ENCODE measurements at regions not wholly inside any gene's neighbourhood (a gene's known extent, or its start where the extent isn't known, plus 50 kb on each side); places are given as distances from the start of the nearest gene placed in this dataset.
"Not testable (repeated sequence)": the region's sequence is repeated elsewhere in the genome, so short reads cannot be mapped to it uniquely, and the experiment has no call there.

DNA sequence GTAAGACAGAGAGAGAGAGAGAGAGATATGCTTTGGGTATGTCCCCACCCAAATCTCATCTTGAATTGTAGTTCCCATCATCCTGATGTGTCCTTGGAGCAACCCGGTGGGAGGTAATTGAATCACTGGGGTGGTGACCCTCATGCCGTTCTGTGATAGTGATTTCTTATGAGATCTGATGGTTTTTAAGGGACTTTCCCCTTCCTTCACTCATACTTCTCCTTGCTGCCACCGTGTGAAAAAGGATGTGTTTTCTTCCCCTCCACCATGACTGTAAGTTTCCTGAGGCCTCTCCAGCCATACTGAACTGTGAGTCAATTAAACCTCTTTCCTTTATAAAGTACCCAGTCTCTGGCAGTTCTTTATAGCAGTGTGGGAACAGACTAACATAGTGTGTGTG lies 60.3 kb downstream of the EOMES start:
- no peak for DNase-seq (ENCODE audit: low spot score)

DNA sequence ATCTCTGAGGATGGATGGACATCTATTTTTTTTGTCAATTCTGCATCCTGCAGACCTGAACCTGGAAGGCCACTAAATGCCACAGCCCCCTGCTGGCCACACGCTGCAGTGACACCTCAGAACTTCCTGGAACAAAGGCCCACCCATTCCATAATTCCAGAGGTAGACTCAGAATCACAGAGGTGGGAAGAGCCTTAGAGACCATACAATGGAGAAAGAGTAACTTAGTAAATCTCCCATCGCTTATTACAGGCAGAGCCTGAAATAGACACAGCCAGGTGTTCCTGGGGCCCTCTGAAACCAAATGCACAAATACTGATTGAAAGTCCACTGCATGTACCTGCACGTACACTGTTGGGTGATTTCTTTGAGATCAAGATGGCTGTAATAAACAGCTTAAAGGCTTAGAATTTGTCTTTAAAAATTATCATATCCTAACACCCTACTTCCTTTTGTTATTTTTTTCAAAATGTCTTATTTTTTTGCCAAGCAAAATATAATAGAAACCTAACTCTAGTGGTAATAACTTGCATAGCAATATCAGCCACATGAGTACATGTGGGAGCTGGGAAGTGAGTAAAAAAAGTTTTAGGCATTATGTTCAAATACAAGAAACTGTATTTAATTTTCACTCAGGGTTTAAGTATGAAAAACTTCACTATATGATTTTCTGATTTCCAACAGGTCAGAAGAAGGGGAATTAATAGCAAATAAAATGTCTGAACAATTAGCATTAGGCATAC lies 62.7 kb downstream of the EOMES start:
- DNase-seq (ENCODE audit: low spot score): peak; percentile 76

DNA sequence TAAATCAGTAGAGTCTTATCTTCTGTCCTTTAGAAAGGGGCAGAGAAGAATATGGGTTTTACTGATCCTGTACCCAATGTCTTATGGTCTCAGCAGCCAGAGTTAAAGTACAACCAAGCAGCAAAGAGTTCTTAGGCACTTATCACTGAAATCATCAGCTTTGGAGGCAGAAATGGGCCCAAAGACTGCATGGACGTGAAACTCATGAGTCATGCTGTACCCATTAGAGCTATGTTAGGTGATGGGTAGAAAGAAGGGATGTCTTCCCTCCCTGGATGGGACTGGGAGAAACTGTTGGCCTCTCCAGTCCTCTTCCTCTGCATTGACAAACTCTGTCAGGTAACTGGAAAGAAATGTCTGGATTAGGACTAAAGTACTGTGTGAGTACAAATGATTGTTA lies 63.4 kb downstream of the EOMES start:
- no peak for DNase-seq (ENCODE audit: low spot score)

DNA sequence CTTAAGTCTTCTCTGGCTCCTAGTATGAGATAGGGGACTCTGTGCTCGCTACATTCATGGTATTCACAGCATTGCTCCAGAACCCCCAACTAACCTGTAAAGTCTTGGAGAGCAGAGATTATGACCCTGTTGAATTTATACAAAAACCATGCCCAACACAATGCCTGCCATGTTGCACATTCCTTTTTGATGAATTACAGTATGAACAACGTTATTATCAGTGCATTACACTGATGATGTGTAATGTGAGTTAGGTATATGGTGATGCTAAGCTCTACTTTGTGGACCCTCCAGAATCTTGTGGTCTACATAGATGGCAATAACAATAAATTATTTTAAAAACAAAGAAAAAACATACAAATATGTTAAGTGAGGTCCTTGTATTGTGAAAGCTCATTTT lies 64.3 kb downstream of the EOMES start:
- no peak for DNase-seq (ENCODE audit: low spot score)

DNA sequence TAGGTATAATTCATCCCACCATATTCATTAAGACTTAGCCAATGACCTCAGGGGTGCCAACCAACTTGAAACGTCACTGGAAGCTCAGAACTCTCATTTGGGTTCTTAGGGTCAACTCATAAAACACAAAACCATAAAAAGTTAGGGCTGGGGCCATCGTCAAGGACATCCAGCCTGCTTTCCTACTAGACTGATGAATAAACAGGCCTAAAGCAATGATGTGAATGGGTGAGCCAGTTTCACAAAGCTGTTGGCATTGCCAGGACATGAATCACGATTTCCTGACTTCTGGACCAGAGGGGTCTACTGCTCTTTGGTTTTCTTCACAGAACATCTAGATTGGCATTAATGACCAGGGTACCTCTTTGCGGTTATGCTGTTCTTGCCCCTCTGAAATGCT lies 64.7 kb downstream of the EOMES start:
- DNase-seq (ENCODE audit: low spot score): no peak

DNA sequence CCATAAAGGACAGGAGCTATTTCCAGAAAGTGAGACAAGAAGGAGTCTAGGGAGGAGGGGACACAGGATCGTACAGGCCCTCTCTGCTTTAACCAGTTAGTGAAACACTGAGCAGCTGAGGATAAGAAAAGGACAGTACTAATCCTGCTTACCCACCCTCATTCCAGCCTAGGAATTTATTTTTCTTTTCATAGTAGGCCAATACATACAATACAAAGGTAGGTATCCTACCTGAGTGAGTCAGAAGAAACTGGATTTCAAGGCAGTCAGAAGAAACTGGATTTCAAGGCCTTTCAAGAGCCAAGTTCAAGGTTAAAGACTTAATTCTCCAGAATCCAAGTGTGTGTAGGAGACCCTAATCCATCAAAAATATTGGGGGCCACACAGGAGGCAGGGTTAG lies 65.3 kb downstream of the EOMES start:
- DNase-seq (ENCODE audit: low spot score): no peak

DNA sequence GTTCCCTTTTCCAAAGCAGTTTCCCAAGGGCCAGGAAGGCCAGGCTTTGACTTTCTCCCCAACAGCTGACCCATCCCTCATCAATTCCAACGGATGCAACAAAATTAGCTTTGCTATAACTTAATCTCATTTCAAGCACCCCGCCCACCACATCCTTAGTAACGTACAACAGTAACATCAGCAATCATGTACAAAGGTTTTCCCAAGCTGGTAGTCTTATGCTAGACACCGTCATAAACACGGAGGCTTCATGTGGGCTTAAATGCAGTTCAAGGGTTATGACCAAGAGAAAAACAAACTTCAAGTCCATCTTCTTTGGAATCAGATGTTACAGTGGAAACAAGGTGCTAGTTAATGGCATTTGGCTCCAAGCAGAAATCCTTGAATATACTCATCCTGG lies 66.6 kb downstream of the EOMES start:
- no peak for DNase-seq (ENCODE audit: low spot score)

DNA sequence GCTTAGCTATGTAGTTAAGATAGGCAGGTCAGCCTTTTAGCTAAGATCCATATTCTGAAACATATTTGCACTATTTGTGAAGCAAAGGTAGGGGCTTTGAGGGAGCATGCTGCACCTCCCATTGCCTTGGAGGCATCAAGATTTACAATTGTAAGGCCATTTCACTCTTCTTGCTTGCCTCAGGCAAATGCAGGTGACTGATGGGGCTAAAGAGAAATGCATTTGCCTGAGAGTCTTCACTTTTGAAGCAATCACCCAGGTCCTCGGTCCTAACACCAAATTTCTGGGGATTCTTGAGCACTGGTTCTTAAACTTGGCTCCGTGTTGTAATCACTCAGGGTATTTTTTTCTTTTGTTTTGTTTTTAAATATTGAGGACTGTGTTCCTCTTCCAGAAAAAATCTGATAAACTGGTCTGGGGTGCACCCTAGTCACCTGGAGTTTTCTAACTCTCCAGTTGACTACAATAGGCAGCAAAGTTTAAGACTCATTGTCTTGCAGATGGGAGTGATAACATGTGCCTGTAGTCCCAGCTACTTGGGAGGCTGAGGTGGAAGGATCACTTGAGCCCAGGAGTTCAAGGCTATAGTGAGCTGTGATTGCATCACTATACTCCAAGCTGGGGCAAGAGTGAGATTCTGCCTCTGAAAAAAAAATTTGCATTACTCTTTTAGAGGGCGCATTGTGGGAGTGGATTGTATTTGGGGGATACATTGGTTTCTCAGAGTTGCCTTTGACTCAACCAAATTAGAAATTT lies 68.1 kb downstream of the EOMES start:
- no peak for DNase-seq (ENCODE audit: low spot score)

DNA sequence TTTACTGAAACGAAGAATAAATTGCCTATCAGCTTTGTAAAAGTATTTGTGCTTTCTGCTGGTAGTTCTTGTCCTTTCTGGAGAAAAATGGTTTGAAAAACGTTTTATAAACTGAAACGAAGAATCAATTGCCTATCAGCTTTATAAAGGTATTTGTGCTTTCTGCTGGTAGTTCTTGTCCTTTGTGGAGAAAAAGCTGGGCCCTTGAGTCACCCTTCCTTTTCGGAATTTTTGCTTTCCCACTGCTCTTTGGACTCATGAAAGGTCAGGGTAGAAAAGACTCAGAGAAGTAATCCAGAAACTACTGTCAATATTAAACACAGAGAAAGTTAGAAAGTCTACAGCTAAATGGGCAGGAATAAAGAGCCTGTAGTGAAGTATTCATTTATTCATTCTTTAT lies 72.8 kb downstream of the EOMES start:
- DNase-seq (ENCODE audit: low spot score): no peak

DNA sequence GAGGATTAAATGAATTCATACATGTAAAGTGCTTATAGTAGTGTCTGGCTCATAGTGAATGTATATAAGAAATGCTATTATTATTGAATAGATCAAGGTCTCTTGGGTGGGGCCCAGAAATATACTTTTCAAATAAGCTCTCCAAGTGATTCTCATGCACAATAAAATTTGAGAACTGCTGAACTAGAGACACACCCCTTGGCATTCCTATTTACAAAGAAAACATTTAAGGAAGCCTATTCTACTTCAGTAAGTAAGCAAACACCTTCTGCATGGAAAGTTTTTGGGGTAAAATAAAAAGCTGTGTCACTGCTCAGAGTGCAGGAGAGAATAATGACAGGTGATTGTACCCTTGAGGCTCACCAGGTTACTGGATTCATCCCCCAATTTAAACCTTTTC lies 75.2 kb downstream of the EOMES start:
- DNase-seq (ENCODE audit: low spot score): no peak

DNA sequence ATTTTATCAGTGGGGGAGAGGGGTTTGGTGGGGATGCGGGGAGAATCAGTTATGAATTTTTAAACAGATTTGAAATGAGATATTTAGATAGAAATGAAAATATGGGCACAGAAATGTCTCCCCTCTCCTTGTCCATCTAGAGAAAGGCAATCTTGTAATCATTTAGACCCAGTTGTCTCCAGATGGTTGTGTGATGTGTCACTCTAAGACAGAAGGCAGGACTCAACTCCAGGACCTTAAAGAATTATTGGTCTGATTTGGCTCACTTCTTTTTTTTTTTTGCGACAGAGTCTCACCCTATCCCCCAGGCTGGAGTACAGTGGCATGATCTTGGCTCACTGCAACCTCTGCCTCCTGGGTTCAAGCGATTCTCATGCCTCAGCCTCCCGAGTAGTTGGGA lies 77.2 kb downstream of the EOMES start:
- no peak for DNase-seq (ENCODE audit: low spot score)

DNA sequence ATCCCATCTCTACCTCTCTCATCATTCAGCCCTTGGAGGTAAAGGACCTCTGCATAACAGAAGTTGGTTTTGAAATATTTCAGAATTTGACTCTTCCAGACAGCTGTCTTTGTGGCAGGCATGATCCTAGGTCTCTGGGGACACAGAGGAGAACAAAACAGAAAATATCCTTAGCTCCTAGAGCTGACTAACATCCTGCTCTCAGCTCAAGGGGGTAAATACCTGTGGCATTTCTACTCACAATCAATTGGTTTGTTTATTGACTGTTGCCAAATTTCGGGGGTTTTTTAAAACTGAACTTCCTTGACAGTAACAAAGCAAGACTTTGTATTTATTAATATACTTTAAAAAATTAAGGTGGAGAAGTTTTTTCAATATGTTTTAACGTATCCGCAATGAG lies 78.8 kb downstream of the EOMES start:
- DNase-seq (ENCODE audit: low spot score): no peak

DNA sequence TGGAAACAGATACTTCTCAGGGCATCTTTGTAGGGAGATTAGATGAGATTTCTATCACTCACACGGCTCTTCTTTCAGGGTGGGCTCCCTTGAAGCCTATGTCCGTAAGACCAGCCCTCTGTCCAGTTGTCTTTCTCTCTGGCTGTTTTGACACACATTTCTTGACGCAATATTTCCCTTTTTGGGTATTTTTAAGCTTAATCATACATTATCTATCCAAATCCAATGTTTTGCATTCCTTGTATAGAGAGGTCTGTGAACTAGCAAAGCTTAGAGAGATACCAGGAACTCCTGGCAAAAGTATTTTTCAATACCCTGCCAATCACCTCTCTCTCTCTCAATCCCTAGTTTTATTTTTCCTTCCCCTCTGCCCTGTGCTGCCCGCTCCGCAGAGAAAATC lies 79.3 kb downstream of the EOMES start:
- DNase-seq (ENCODE audit: low spot score): no peak

DNA sequence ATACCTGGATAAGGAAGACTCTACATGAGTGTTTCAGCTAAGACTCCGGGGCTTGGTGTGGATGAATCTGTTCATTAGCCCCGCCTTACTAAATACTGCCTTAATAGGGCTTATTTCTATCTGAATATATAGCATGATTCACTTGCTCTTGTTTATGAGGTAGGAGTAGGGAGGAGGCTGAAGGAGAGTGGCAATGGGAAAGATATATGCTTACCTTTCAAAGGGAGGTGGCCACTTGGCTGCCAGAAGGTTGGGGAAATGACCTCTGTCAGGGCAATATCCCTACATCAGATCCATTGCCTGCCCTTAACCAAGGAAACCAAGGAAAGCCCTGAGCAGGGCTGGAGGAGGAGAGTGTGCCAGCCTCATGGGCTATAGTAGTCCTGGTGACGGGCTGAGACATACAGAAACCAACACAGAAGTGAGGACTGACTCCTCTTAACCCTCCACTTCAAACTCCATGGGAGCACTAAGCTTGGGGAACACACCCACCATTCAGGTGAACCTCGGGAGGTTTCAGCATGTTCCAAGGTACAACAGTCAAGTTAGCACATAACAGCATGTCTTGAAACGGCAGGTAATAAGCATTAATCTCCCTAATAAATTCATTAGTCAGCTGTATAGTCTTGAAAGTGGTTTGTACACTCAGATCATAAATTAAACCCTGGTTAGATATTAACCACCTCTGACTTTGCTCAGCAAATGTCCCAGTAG lies 80.1 kb downstream of the EOMES start:
- DNase-seq (ENCODE audit: low spot score): no peak

DNA sequence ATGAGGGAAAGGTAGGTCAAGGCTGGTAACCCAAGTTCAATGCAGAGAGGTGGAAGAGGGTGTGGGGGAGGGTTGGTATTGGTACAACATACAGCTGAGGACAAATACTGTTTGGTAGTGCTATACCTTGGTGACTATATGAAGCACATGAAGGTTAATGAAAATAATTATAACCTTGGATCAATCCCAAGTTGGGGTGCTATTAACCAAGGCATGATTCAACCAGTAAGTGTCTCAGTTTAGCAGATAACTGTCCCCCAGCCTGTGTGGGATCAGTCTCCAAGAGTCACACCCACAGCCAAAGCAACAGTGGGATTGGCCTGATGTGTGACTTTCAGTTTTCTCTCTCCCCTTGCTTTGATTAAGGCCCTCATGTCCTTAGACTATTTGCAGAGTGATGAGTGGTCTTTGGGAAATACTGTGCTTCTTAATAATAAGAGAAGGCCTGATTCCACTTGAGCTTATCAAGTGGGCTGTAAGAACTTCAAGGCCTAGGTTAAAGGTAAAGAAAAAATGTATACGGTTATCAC lies 80.8 kb downstream of the EOMES start:
- DNase-seq (ENCODE audit: low spot score): no peak

DNA sequence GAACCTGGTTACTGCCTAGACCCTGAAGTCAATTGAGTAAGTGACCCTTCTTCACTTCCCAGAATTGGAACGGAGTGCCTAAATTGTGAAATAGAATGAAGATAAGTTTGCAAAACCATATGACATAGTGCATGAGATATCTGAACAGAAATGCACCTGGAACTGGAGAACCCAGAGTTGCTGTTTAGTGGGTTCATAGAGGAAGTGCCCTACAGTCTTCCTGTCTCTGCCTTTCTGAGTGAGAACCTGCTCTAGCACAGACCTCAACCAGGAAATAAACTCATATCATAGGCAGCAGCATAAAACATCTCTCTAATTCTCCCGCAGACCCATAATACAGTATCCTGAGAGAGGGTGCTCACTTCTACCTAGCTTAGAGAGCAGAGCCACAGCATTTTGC lies 82.9 kb downstream of the EOMES start:
- no peak for DNase-seq (ENCODE audit: low spot score)

DNA sequence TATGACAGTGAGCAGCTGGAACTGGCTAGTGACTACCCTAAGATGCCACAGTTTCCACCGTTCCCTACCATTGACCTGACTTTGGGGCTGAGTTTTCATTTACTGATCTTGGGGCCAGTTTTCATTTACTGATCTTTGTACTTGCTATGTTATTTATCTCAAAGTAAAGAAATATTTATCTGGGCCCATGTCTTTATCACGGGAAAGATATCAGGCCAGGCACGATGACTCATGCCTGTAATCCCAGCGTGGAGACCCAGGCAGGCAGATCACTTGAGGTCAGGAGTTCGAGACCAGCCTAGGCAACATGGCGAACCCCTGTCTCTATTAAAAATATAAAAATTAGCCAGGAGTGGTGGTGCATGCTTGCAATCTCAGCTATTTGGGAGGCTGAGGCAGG lies 83.5 kb downstream of the EOMES start:
- DNase-seq (ENCODE audit: low spot score): no peak

DNA sequence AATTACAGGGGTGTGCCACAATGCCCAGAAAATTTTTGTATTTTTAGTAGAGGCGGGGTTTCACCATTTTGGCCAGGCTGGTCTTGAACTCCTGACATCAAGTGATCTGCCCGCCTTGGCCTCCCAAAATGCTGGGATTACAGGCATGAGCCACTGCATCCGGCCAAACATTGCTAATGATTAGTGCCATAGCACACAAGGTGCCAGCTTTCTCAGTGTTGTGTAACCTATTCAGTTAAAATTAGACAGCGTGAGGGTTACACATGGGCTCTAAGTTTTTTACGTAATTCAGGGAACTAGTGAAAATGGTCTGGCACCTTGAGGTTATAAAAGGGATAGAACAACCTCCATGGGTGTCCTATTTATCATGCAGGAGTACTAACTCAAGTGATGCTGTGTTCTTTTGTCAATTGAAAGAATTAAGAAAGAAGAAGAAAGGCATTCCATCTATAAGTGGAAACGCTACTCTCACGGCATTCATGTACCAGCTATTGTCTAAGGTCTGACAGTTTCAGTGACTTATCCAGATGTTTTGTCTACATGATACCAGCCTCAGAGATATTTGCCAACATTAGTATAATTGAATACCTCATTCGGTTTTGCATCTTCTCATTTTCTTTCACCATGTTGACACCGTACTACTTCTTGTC lies 84.7 kb downstream of the EOMES start:
- DNase-seq (ENCODE audit: low spot score): no peak

DNA sequence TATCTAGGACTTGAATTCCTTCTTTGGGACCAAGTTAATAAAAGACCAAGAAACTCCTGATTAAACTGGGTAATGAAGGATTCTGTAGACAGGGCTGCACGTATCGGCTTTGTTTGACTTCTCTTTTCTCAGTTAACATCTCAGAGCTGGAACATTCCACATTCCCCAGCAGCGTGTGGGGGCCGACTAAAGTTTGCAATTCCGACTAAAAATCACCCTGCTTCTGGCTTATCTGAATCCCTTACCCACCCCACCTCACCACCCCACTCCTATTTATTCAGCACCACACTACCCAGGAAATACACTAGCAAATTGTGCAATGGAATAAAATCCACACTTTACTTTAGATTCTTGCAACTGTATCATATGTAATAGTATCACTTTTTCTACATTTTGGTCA lies 87.1 kb downstream of the EOMES start:
- not testable (repeated sequence) for DNase-seq (ENCODE audit: low spot score)

DNA sequence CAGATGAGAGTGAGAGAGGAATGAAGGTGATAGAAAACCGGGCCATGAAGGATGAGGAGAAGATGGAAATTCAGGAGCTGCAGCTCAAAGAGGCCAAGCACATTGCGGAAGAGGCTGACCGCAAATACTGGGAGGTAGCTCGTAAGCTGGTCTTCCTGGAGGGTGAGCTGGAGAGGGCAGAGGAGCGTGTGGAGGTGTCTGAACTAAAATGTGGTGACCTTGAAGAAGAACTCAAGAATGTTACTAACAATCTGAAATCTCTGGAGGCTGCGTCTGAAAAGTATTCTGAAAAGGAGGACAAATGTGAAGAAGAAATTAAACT lies 88.9 kb downstream of the EOMES start:
- DNase-seq (ENCODE audit: low spot score): no peak

DNA sequence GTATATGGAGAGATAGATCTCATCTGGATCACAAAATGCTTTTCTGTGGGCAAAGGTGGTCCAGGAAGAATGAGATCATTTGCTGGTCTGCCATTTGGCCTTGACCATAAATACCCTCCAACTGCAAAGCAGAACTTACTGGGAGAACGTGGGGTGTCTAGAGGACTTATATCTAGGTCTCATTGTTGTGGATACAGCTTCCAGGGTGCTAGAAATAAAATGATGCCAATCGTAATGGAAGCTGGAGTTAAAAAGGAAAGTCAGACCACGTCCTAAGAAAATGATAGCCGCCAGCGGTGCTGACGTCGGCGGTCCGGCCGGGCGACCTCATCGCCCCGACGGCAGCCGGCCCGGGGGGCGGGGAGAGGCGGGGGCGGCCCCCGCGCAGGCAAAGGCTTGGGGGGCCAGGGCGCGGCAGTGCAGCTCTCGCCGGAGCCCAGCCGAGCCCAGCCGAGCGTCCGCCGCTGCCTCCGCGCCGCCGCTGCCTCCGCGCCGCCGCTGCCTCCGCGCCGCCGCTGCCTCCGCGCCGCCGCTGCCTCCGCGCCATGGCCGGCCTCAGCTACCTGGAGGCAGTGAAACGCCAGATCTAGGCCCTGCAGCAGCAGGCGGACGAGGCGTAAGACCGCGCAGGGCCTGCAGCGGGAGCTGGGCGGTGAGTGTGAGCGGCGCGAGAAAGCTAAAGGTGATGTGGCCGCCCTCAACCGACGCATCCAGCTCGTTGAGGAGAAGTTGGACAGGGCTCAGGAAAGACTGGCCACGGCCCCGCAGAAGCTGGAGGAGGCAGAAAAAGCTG lies 89.5 kb downstream of the EOMES start:
- no peak for DNase-seq (ENCODE audit: low spot score)

DNA sequence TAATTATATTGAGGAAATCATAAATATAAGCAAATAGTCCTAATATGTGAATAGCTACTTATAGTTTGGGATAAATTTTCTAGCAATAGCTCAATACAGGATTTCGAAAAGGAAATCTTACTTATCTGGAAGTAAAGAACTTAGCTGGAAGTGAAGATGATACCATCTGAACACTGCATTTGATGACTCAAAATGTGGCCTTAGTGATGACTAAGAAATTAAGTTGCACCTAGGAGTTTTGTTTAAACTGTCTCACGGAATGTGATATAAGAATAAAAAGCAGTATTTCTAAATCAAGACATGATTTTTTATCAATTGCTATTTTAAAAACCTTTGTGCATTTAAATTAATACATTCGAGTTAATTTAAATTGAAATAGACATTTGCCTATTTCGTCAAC lies 91.2 kb downstream of the EOMES start:
- no peak for DNase-seq (ENCODE audit: low spot score)

Measured in HuH-7 (cell line).